ENCODE measurements at regions not wholly inside any gene's neighbourhood (a gene's known extent, or its start where the extent isn't known, plus 50 kb on each side); places are given as distances from the start of the nearest gene placed in this dataset.
A peak's percentile ranks its signal among the peaks of the same experiment; 100 is the strongest.

GRCh38 chr1:60427701-60428100 lies 354.1 kb upstream of the C1orf87 start:
- H3K27ac Mint-ChIP-seq (ENCODE audit: unreplicated experiment) = no peak overlapping the region
- H3K36me3 Mint-ChIP-seq (ENCODE audit: low read depth, unreplicated experiment) = no peaks in the 10 kb centered on the region
- no peaks in the 10 kb centered on the region for H3K27me3 Mint-ChIP-seq (ENCODE audit: unreplicated experiment)
- H3K9me3 Mint-ChIP-seq (ENCODE audit: unreplicated experiment) = no peaks in the 10 kb centered on the region
- H3K4me3 Mint-ChIP-seq (ENCODE audit: unreplicated experiment) = no peak overlapping the region
- H3K4me1 Mint-ChIP-seq (ENCODE audit: unreplicated experiment) = peaks cover 5% of the 10 kb centered on the region
- no peak for DNase-seq (ENCODE audit: low spot score)
- no peak for TF ChIP-seq CTCF (IDR thresholded peaks at IDR 0.05; ENCODE audit: unreplicated experiment)

GRCh38 chr1:60427194-60427593 lies 353.6 kb upstream of the C1orf87 start:
- no peak for TF ChIP-seq CTCF (IDR thresholded peaks at IDR 0.05; ENCODE audit: unreplicated experiment)
- Mint-ChIP-seq H3K27ac (ENCODE audit: unreplicated experiment) (no peak overlapping the region), H3K27me3 (ENCODE audit: unreplicated experiment) (no peaks in the 10 kb centered on the region), H3K4me3 (ENCODE audit: unreplicated experiment) (no peak overlapping the region), H3K4me1 (ENCODE audit: unreplicated experiment) (peaks cover 5% of the 10 kb centered on the region), H3K36me3 (ENCODE audit: low read depth, unreplicated experiment) (no peaks in the 10 kb centered on the region), H3K9me3 (ENCODE audit: unreplicated experiment) (no peaks in the 10 kb centered on the region)
- no peak for DNase-seq (ENCODE audit: low spot score)

- no peaks in the 10 kb centered on the region for H3K36me3 Mint-ChIP-seq (ENCODE audit: low read depth, unreplicated experiment)
- H3K27me3 Mint-ChIP-seq (ENCODE audit: unreplicated experiment) = no peaks in the 10 kb centered on the region
- no peak overlapping the region for H3K27ac Mint-ChIP-seq (ENCODE audit: unreplicated experiment)
- peaks cover 5% of the 10 kb centered on the region for H3K4me1 Mint-ChIP-seq (ENCODE audit: unreplicated experiment)
- H3K4me3 Mint-ChIP-seq (ENCODE audit: unreplicated experiment) = no peak overlapping the region
- TF ChIP-seq CTCF (IDR thresholded peaks at IDR 0.05; ENCODE audit: unreplicated experiment) = peak; percentile 27
- DNase-seq (ENCODE audit: low spot score) = peak; percentile 11
- no peaks in the 10 kb centered on the region for H3K9me3 Mint-ChIP-seq (ENCODE audit: unreplicated experiment)
These were observed 352.0 kb upstream of the C1orf87 start for GRCh38 chr1:60425528-60425927.

- TF ChIP-seq CTCF (IDR thresholded peaks at IDR 0.05; ENCODE audit: unreplicated experiment) = no peak
- Mint-ChIP-seq H3K4me3 (ENCODE audit: unreplicated experiment) (no peak overlapping the region), H3K27ac (ENCODE audit: unreplicated experiment) (peak overlapping the region; percentile 21), H3K9me3 (ENCODE audit: unreplicated experiment) (no peaks in the 10 kb centered on the region), H3K36me3 (ENCODE audit: low read depth, unreplicated experiment) (no peaks in the 10 kb centered on the region), H3K4me1 (ENCODE audit: unreplicated experiment) (peaks cover 5% of the 10 kb centered on the region), H3K27me3 (ENCODE audit: unreplicated experiment) (no peaks in the 10 kb centered on the region)
- no peak for DNase-seq (ENCODE audit: low spot score)
These were observed 349.7 kb upstream of the C1orf87 start for GRCh38 chr1:60423146-60423780.

GRCh38 chr1:60421965-60422364 lies 348.4 kb upstream of the C1orf87 start:
- H3K4me3 Mint-ChIP-seq (ENCODE audit: unreplicated experiment) = no peak overlapping the region
- H3K27ac Mint-ChIP-seq (ENCODE audit: unreplicated experiment) = no peak overlapping the region
- peaks cover 5% of the 10 kb centered on the region for H3K4me1 Mint-ChIP-seq (ENCODE audit: unreplicated experiment)
- H3K9me3 Mint-ChIP-seq (ENCODE audit: unreplicated experiment) = no peaks in the 10 kb centered on the region
- no peak for DNase-seq (ENCODE audit: low spot score)
- no peak for TF ChIP-seq CTCF (IDR thresholded peaks at IDR 0.05; ENCODE audit: unreplicated experiment)
- H3K36me3 Mint-ChIP-seq (ENCODE audit: low read depth, unreplicated experiment) = no peaks in the 10 kb centered on the region
- no peaks in the 10 kb centered on the region for H3K27me3 Mint-ChIP-seq (ENCODE audit: unreplicated experiment)

Data from endothelial cell (in vitro differentiated cells).